ENCODE measurements at regions not wholly inside any gene's neighbourhood (a gene's known extent, or its start where the extent isn't known, plus 50 kb on each side); places are given as distances from the start of the nearest gene placed in this dataset.

- no peaks in the 10 kb centered on the region for H3K9me3 ChIP-seq (ENCODE audit: control insufficient read depth, insufficient read depth, low read length)
Observed at GRCh38 chr5:128667751-128668150, 129.7 kb upstream of the FBN2 start.

DNA sequence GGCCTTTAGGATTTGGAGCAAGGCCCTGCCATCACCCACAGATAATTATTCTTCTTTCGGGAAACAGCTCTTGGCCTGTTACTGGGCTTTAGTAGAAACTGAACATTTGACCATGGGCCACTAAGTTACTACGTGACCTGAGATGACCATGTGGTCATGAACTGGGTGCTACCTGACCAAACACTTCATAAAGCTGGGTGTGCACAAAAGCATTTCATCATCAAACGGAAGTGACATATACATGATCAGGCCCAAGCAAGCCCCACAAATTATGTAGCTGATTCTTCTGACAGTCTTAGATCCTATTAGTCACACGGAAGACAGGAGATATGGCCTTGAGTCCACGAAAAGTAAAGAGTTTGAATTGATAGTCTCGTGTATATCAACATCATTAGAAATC lies 130.9 kb upstream of the FBN2 start:
- H3K4me3 ChIP-seq (ENCODE audit: low read depth, low read length), result no peak overlapping the region
- H3K36me3 ChIP-seq (ENCODE audit: control insufficient read depth, insufficient read depth, low read length), result no peaks in the 10 kb centered on the region

More at GRCh38 chr5:128667751-128668150, 129.7 kb upstream of the FBN2 start:
- Histone ChIP-seq H3K4me1 (ENCODE audit: control insufficient read depth, insufficient read depth, low read length) (peaks cover 4% of the 10 kb centered on the region), H3K27me3 (ENCODE audit: control insufficient read depth, insufficient read depth, low read length) (no peaks in the 10 kb centered on the region), H3K36me3 (ENCODE audit: control insufficient read depth, insufficient read depth, low read length) (no peaks in the 10 kb centered on the region), H3K4me3 (ENCODE audit: low read depth, low read length) (no peak overlapping the region), H3K9ac (ENCODE audit: low read depth, low read length) (no peak overlapping the region)

GRCh38 chr5:128669803-128670202 lies 131.8 kb upstream of the FBN2 start:
- H3K4me3 ChIP-seq (ENCODE audit: low read depth, low read length), result no peak overlapping the region
- no peaks in the 10 kb centered on the region for H3K36me3 ChIP-seq (ENCODE audit: control insufficient read depth, insufficient read depth, low read length)
- H3K27me3 ChIP-seq (ENCODE audit: control insufficient read depth, insufficient read depth, low read length), result no peaks in the 10 kb centered on the region
- peaks cover 15% of the 10 kb centered on the region for H3K4me1 ChIP-seq (ENCODE audit: control insufficient read depth, insufficient read depth, low read length)
- H3K9ac ChIP-seq (ENCODE audit: low read depth, low read length), result no peak overlapping the region
- H3K9me3 ChIP-seq (ENCODE audit: control insufficient read depth, insufficient read depth, low read length), result no peaks in the 10 kb centered on the region

More for the DNA sequence above, 130.9 kb upstream of the FBN2 start:
- Histone ChIP-seq H3K9me3 (ENCODE audit: control insufficient read depth, insufficient read depth, low read length) (no peaks in the 10 kb centered on the region), H3K9ac (ENCODE audit: low read depth, low read length) (no peak overlapping the region), H3K4me1 (ENCODE audit: control insufficient read depth, insufficient read depth, low read length) (peaks cover 8% of the 10 kb centered on the region), H3K27me3 (ENCODE audit: control insufficient read depth, insufficient read depth, low read length) (no peaks in the 10 kb centered on the region)

GRCh38 chr5:128671943-128672342 lies 133.9 kb upstream of the FBN2 start:
- no peak overlapping the region for H3K9ac ChIP-seq (ENCODE audit: low read depth, low read length)
- H3K9me3 ChIP-seq (ENCODE audit: control insufficient read depth, insufficient read depth, low read length), result no peaks in the 10 kb centered on the region
- no peaks in the 10 kb centered on the region for H3K27me3 ChIP-seq (ENCODE audit: control insufficient read depth, insufficient read depth, low read length)
- H3K36me3 ChIP-seq (ENCODE audit: control insufficient read depth, insufficient read depth, low read length), result no peaks in the 10 kb centered on the region
- H3K4me3 ChIP-seq (ENCODE audit: low read depth, low read length), result no peak overlapping the region
- H3K4me1 ChIP-seq (ENCODE audit: control insufficient read depth, insufficient read depth, low read length), result peaks cover 15% of the 10 kb centered on the region

- no peaks in the 10 kb centered on the region for H3K36me3 ChIP-seq (ENCODE audit: control insufficient read depth, insufficient read depth, low read length)
- H3K27me3 ChIP-seq (ENCODE audit: control insufficient read depth, insufficient read depth, low read length), result no peaks in the 10 kb centered on the region
- no peaks in the 10 kb centered on the region for H3K9me3 ChIP-seq (ENCODE audit: control insufficient read depth, insufficient read depth, low read length)
- no peak overlapping the region for H3K4me3 ChIP-seq (ENCODE audit: low read depth, low read length)
- peaks cover 15% of the 10 kb centered on the region for H3K4me1 ChIP-seq (ENCODE audit: control insufficient read depth, insufficient read depth, low read length)
- H3K9ac ChIP-seq (ENCODE audit: low read depth, low read length), result no peak overlapping the region
Observed at GRCh38 chr5:128673000-128673399, 135.0 kb upstream of the FBN2 start.

DNA sequence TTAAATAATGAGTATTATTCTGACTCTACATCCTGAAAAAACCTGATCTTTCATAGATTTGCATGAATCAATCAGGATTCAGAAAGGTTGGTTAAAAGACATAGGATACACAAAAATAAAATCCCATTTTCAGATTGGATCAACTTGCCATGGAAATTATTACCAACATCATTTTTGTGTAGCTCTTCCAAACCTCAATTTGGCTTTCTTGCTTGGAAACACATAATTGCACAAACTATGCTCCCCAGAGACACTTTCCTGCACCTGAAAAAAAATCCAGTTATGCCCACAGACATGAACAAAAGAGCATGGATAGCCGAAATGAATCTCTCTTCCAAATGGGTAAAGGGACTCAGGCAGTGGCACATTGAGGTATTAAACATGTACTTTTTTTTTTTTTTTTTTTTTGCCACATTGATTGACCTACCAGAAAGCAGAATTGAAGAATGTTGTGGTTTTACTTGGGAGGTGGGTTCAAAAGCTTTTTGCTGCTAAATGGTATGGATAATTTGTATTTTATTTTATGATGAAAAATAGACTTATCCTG lies 135.4 kb upstream of the FBN2 start:
- no peak overlapping the region for H3K4me3 ChIP-seq (ENCODE audit: low read depth, low read length)
- H3K9me3 ChIP-seq (ENCODE audit: control insufficient read depth, insufficient read depth, low read length), result no peaks in the 10 kb centered on the region
- H3K27me3 ChIP-seq (ENCODE audit: control insufficient read depth, insufficient read depth, low read length), result no peaks in the 10 kb centered on the region
- H3K36me3 ChIP-seq (ENCODE audit: control insufficient read depth, insufficient read depth, low read length), result no peaks in the 10 kb centered on the region
- peaks cover 15% of the 10 kb centered on the region for H3K4me1 ChIP-seq (ENCODE audit: control insufficient read depth, insufficient read depth, low read length)
- no peak overlapping the region for H3K9ac ChIP-seq (ENCODE audit: low read depth, low read length)

- H3K4me3 ChIP-seq (ENCODE audit: low read depth, low read length), result no peak overlapping the region
- no peaks in the 10 kb centered on the region for H3K36me3 ChIP-seq (ENCODE audit: control insufficient read depth, insufficient read depth, low read length)
- H3K4me1 ChIP-seq (ENCODE audit: control insufficient read depth, insufficient read depth, low read length), result peaks cover 15% of the 10 kb centered on the region
- H3K9me3 ChIP-seq (ENCODE audit: control insufficient read depth, insufficient read depth, low read length), result no peaks in the 10 kb centered on the region
- H3K27me3 ChIP-seq (ENCODE audit: control insufficient read depth, insufficient read depth, low read length), result no peaks in the 10 kb centered on the region
- H3K9ac ChIP-seq (ENCODE audit: low read depth, low read length), result no peak overlapping the region
Observed at GRCh38 chr5:128673970-128674369, 135.9 kb upstream of the FBN2 start.

- no peaks in the 10 kb centered on the region for H3K9me3 ChIP-seq (ENCODE audit: control insufficient read depth, insufficient read depth, low read length)
- no peaks in the 10 kb centered on the region for H3K36me3 ChIP-seq (ENCODE audit: control insufficient read depth, insufficient read depth, low read length)
- peaks cover 15% of the 10 kb centered on the region for H3K4me1 ChIP-seq (ENCODE audit: control insufficient read depth, insufficient read depth, low read length)
- no peak overlapping the region for H3K9ac ChIP-seq (ENCODE audit: low read depth, low read length)
- H3K4me3 ChIP-seq (ENCODE audit: low read depth, low read length), result no peak overlapping the region
- H3K27me3 ChIP-seq (ENCODE audit: control insufficient read depth, insufficient read depth, low read length), result no peaks in the 10 kb centered on the region
Observed at GRCh38 chr5:128674837-128675446, 136.9 kb upstream of the FBN2 start.

DNA sequence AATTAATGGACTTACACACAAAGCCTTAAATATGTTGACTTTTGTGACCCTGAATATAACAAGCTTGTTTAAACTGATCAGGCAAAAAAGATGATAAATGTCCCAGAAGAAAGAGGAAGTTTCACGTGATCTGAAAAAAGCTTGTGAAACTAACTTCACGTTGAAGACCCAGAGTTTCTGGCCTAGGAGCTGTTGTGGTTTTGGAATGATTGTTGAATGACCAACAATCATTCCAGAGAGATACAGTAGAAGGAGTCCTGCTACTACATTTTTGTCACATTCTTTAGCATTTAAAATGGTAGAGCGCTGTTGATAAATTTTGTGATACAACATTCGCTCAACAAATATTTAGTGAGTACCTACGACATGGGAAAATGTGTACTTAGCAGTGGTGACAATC lies 143.1 kb upstream of the FBN2 start:
- peaks cover 16% of the 10 kb centered on the region for H3K4me1 ChIP-seq (ENCODE audit: control insufficient read depth, insufficient read depth, low read length)
- no peaks in the 10 kb centered on the region for H3K27me3 ChIP-seq (ENCODE audit: control insufficient read depth, insufficient read depth, low read length)
- H3K4me3 ChIP-seq (ENCODE audit: low read depth, low read length), result no peak overlapping the region
- H3K9ac ChIP-seq (ENCODE audit: low read depth, low read length), result no peak overlapping the region
- no peaks in the 10 kb centered on the region for H3K36me3 ChIP-seq (ENCODE audit: control insufficient read depth, insufficient read depth, low read length)
- H3K9me3 ChIP-seq (ENCODE audit: control insufficient read depth, insufficient read depth, low read length), result no peaks in the 10 kb centered on the region

DNA sequence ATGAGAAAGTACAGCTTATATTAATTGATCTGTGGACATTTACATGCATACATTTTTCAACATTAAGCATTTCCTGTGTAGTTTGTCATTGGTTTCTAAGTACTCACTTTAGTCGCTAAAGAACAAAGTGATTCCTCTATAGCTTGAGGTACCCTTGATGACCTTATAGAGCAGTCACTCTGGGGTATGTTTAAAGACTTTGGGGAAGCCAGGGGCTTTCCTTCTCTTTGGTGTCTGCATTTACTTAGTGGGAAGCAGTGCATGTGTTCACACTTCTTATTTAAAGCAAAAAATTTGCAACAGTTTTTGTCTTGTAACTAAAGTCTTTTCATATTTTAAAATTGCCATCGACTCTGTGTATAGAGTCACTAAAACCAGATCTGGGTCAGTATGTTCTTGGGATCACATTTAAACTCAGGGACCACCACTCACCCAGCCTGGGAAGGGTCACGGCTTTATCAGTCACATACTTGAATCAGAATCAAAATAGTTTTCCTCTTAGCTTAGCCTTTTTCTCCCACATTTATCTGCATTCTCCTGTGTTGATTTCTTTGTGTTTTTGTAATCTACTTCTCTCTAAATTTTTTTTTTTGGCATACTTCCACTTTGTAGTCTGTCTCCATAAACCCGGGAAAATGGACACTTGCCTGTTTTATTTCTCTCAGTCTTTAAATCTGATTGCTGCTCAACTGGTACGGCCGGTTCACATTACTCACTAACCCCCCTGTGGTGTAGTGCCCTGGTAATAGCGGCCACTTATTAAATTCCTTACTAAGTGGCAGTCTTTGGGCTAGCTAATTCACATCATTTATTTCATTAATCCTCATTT lies 143.9 kb upstream of the FBN2 start:
- H3K4me3 ChIP-seq (ENCODE audit: low read depth, low read length), result no peak overlapping the region

GRCh38 chr5:128682669-128683068 lies 144.6 kb upstream of the FBN2 start:
- no peak overlapping the region for H3K4me3 ChIP-seq (ENCODE audit: low read depth, low read length)
- H3K36me3 ChIP-seq (ENCODE audit: control insufficient read depth, insufficient read depth, low read length), result no peaks in the 10 kb centered on the region
- H3K9me3 ChIP-seq (ENCODE audit: control insufficient read depth, insufficient read depth, low read length), result no peaks in the 10 kb centered on the region
- no peak overlapping the region for H3K9ac ChIP-seq (ENCODE audit: low read depth, low read length)
- no peaks in the 10 kb centered on the region for H3K27me3 ChIP-seq (ENCODE audit: control insufficient read depth, insufficient read depth, low read length)
- H3K4me1 ChIP-seq (ENCODE audit: control insufficient read depth, insufficient read depth, low read length), result peaks cover 16% of the 10 kb centered on the region

More for the DNA sequence above, 143.9 kb upstream of the FBN2 start:
- Histone ChIP-seq H3K9me3 (ENCODE audit: control insufficient read depth, insufficient read depth, low read length) (no peaks in the 10 kb centered on the region), H3K36me3 (ENCODE audit: control insufficient read depth, insufficient read depth, low read length) (no peaks in the 10 kb centered on the region), H3K9ac (ENCODE audit: low read depth, low read length) (no peak overlapping the region), H3K27me3 (ENCODE audit: control insufficient read depth, insufficient read depth, low read length) (no peaks in the 10 kb centered on the region), H3K4me1 (ENCODE audit: control insufficient read depth, insufficient read depth, low read length) (peaks cover 16% of the 10 kb centered on the region)

GRCh38 chr5:128684961-128685360 lies 146.9 kb upstream of the FBN2 start:
- H3K9ac ChIP-seq (ENCODE audit: low read depth, low read length), result no peak overlapping the region
- H3K4me3 ChIP-seq (ENCODE audit: low read depth, low read length), result no peak overlapping the region
- peaks cover 16% of the 10 kb centered on the region for H3K4me1 ChIP-seq (ENCODE audit: control insufficient read depth, insufficient read depth, low read length)
- no peaks in the 10 kb centered on the region for H3K36me3 ChIP-seq (ENCODE audit: control insufficient read depth, insufficient read depth, low read length)
- no peaks in the 10 kb centered on the region for H3K9me3 ChIP-seq (ENCODE audit: control insufficient read depth, insufficient read depth, low read length)
- H3K27me3 ChIP-seq (ENCODE audit: control insufficient read depth, insufficient read depth, low read length), result no peaks in the 10 kb centered on the region
